ES-I3 (cell line): ENCODE measurements at regions not wholly inside any gene's neighbourhood (a gene's known extent, or its start where the extent isn't known, plus 50 kb on each side); places are given as distances from the start of the nearest gene placed in this dataset.

Experiments
- H3K36me3 ChIP-seq: 2 replicates; pipeline ENCODE4 v1.6.1; 2013; ENCODE audit warnings: mild to moderate bottlenecking, low read length, control low read depth, moderate library complexity; ENCODE audit not compliant: insufficient read depth
- H3K4me1 ChIP-seq: 2 replicates; pipeline ENCODE4 v1.6.1; 2013; ENCODE audit warnings: mild to moderate bottlenecking, control low read depth, low read length; ENCODE audit not compliant: insufficient read depth
- H3K9ac ChIP-seq: 2 replicates; pipeline ENCODE4 v1.6.1; 2013; ENCODE audit warnings: low read depth, mild to moderate bottlenecking, low read length, moderate library complexity
- H3K9me3 ChIP-seq: 2 replicates; pipeline ENCODE4 v1.6.1; 2013; ENCODE audit warnings: mild to moderate bottlenecking, low read length, moderate library complexity; ENCODE audit not compliant: control insufficient read depth, insufficient read depth

DNA sequence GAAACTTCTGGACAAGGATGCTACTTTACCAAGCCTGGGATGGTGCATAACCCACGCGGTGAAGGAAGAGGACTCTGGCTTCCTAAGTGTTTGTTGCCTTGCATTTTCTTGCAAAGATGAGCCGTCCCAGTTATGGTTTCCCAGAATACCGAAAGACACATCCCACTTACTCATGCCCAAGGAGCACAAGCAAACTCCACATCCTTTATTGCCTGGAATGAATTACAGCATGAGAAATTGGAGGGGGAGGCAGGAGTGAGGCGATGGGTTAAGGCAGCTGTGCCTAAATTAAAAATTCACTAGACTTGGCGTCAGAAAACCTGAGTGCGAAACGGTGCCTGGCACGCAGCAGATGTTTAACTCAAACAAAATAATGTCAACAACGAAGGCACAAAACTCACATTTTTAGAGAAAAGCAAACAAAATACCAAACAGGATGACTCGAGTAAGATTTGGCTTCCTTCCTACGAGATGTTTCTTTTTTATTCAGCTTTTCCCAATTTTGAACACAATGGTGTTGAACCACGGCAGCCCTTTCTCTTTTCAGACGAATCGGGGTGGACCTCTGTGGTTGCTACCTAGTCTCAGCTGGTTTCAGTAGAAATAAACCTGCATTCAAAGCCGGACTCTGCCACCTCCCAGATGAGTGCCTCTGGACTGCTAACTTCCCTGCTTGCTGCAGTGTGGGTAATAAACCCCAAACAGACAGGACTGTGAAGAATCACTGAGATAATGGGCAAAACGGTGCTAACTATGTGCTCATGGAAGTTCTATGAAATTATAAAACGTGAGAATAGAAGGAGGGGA lies 100.3 kb upstream of the NCK2 start:
- Histone ChIP-seq H3K9ac (no peak overlapping the region), H3K9me3 (no peaks in the 10 kb centered on the region), H3K36me3 (no peaks in the 10 kb centered on the region), H3K4me1 (peaks cover 21% of the 10 kb centered on the region)

DNA sequence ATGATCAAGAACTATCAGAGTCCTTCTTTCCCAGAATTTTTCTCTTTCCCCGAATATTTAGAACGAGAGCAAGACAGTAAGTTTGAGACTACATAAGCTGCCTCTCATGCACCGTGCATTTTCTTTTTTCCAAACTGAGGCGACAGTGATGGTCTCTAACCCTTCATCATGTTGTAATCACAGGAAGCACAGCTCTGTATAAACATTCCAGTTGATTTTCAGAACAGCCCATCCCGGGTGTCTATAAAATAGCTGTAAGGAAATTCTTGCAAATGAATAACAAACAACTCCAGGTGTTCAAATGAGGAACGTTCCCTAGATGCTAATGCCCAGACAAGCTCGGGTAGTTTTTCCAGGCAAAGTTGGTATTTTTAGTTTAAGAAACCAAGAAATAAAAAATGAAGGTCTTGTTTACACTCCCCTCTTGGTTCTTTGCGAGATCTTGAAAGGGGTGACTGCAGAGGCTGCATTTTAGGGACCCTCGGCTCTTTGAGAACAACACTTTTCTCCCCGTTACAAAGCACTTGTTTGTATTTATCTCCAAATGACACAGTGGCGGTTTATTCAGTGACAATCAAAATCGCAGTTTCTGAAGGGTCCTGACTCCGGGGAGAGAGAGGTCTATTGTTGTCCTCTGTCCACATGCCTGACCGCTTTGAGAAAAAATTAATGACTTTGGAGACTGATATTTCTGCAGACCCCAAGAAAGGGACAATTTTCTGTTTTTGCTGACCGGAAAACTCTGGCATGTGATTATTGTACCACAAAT lies 101.1 kb upstream of the NCK2 start:
- Histone ChIP-seq H3K36me3 (no peaks in the 10 kb centered on the region), H3K9ac (no peak overlapping the region), H3K4me1 (peaks cover 21% of the 10 kb centered on the region), H3K9me3 (no peaks in the 10 kb centered on the region)

DNA sequence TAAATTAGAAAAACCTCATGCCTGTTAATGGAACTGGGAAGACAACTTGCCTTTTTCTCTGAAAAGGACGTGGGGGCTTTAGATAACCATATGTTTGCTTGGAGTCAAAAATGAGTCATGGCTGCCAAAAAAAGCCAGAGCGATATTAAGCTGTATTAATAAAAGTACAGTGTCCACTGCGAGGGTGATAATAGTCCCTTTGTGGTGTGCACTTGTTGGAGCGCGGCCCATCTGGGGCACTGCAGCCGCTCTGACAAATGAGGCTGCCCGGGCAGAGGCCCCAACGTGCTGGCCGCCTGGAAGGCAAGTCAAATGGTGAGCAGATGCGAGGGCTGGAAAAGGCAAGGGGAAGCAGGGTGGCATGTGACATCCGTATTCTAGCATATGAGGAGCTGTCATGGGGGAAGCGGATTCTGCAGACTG lies 103.3 kb upstream of the NCK2 start:
- Histone ChIP-seq H3K36me3 (no peaks in the 10 kb centered on the region), H3K9me3 (no peaks in the 10 kb centered on the region), H3K9ac (no peak overlapping the region), H3K4me1 (peaks cover 15% of the 10 kb centered on the region)

DNA sequence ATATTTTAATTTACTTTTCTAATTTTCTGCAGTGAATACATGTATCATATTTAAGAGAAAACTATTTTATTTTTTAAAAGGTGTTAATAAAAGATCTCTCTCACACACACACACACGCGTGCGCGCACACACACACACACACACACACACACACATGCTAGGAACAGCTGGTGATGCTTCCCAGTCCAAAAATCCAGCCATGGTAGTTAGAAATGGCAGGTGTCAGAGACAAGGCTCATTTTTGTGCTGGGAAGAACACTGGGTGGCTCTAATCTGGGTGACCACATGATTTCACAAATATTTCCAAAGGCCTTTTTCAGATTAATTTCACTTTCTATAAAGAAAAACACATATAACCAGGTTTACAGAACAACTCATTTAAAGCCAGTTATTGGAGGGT lies 104.5 kb upstream of the NCK2 start:
- Histone ChIP-seq H3K36me3 (no peaks in the 10 kb centered on the region), H3K9me3 (no peaks in the 10 kb centered on the region), H3K4me1 (peaks cover 3% of the 10 kb centered on the region), H3K9ac (no peak overlapping the region)

DNA sequence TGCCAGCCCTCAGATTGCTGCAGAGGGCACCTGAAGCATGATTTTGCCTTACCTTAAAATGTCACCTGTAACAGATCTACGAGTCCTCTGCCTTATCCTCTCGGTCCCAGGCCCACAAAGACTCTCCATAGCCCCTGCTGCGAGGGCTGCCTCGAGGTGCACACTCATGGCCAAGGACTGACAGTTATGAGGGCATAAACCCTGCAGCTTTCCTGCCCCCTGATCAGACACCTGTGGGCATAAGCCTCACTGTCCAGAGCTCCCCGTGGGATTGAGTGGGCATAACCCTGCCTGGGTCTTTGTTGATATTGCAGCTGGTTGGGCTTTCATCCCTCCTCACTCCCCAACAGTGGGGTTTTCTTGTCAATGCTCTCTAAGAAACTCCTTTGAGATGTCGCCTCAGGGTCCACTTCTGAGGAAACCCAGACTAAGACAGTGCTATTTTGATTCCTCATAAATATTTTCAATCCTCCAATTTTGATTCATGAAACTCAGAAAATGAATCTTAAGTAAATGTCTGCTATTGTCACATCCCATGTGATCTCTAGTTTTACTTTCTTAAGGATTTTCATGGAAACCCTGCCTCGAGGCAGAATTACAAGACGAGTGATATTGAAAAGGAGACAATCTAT lies 108.5 kb upstream of the NCK2 start:
- no peak overlapping the region for H3K9ac ChIP-seq
- peaks cover 7% of the 10 kb centered on the region; the same call in 1 of the 2 replicates for H3K4me1 ChIP-seq
- no peaks in the 10 kb centered on the region for H3K36me3 ChIP-seq
- no peaks in the 10 kb centered on the region for H3K9me3 ChIP-seq

DNA sequence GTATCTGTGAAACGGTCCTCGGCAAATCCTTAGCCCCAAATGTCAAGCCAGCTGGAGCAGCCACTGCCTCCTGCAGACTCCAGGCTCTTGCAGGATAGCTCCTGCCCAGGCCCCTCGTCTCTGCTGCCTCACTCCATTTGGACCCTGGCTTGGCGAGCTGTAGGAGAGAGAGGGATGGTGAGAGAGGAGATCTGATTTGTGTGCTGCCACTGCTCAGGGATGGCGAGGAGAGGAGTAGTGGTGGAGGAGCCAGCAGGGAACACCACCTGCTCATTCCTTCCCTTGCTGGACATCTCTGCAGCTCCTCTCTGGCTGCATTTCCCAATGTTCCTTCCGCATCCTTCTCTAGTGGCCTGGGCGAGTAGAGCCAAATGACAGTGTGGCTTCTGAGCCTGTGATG lies 109.1 kb upstream of the NCK2 start:
- H3K9me3 ChIP-seq: no peaks in the 10 kb centered on the region
- no peak overlapping the region for H3K9ac ChIP-seq
- H3K4me1 ChIP-seq: peaks cover 7% of the 10 kb centered on the region; the same call in 1 of the 2 replicates
- no peaks in the 10 kb centered on the region for H3K36me3 ChIP-seq

DNA sequence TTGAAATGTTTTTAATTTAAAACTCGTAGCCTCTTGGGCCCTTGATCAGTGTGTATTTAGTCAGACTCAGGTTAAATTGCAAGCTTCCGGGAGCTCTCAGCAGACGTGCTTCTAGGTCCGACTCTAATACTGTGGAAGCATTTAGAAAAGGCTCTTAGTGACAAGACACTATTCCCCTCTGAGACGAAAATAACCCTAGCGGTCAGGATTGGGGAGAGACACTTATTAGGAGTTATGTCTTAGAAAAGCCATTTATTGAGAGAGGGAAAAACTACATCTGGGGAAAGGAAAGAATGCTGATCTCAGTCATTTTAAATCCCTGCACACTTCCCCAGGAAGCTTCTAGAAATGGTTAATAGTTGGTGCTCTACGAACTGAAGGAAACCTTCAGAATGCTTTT lies 110.5 kb upstream of the NCK2 start:
- no peaks in the 10 kb centered on the region for H3K36me3 ChIP-seq
- no peaks in the 10 kb centered on the region for H3K9me3 ChIP-seq
- peaks cover 7% of the 10 kb centered on the region; the same call in 1 of the 2 replicates for H3K4me1 ChIP-seq
- H3K9ac ChIP-seq: no peak overlapping the region

DNA sequence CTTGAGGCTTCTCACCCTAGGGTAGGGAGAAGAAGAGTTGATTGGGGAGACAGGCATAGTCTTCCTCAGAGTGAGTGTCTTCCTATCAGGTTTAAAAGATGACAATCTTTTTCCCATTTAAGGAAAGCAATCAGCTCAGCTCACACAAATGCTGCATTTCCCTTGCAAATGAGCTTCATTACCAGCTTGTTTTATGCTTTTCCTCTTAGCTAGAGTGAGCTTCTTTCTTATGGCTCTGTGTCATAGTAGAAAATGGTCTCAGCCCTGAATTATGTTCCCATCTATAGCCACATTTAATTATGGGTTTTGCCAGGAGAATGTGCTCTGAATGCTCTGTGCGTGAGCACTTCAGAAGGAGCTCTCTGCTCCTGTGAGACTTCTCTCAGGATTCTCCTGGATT lies 112.8 kb upstream of the NCK2 start:
- no peak overlapping the region for H3K9ac ChIP-seq
- no peaks in the 10 kb centered on the region for H3K9me3 ChIP-seq
- H3K36me3 ChIP-seq: no peaks in the 10 kb centered on the region
- peaks cover 7% of the 10 kb centered on the region; the same call in 1 of the 2 replicates for H3K4me1 ChIP-seq

DNA sequence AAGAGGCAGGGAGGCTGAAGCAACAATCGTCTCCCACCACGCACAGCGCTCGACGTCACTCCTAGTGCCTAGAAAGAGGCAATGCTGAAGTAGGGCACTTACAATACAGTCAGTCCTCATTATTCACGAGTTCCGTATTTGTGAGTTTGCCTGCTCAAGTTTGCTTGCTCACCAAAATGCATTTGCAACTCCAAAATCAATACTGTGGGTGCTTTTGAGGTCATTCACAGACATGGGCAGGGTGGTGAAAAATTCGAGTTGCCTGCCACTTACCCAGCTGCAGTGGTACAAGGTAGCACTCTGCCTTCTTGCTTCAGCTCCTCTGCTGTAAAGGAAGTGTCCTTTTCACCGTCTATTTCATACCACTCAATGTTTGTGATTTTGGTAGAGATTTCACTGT lies 113.7 kb upstream of the NCK2 start:
- no peaks in the 10 kb centered on the region for H3K36me3 ChIP-seq
- no peak overlapping the region for H3K9ac ChIP-seq
- H3K9me3 ChIP-seq: no peaks in the 10 kb centered on the region
- H3K4me1 ChIP-seq: peaks cover 7% of the 10 kb centered on the region; the same call in 1 of the 2 replicates

DNA sequence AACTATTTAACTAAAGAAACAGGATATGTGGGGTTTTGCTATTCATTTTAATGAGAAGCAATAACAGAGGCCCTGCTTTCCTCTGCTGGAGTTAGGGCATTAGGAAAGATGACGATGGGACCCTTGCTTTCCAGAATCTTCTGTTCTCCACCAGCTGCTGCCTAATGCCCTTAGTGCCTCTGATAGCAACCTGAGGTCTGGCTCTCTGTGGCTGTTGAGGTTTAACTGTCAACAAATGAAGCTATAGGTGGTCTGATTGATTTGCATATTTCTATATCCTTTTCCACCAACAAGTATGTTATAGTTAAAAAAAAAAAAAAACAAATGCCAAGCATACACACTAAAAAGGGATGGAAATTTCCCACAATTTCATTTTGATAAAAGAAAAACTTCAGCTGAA lies 115.1 kb upstream of the NCK2 start:
- H3K4me1 ChIP-seq: peaks cover 7% of the 10 kb centered on the region; the same call in 1 of the 2 replicates
- H3K9me3 ChIP-seq: no peaks in the 10 kb centered on the region
- H3K36me3 ChIP-seq: no peaks in the 10 kb centered on the region
- H3K9ac ChIP-seq: no peak overlapping the region

DNA sequence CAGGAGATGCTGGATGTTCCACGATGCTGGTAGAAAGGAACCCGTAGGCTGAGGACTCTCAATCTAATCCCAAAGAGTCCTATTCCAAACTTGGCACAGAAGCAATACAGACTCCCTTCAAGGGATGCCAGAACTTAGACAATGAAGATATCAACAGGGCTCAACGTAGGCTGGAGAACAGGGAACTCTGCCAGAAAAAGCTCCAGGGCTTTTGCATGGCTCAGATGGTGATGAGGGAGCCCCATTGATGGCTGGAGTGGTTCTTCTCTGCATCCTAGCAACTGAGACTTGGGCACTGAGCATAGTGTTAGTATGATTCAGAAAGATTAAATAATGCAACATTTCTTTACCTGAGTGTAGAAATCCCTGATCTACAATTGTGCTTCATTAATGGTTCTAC lies 117.2 kb upstream of the NCK2 start:
- H3K36me3 ChIP-seq: no peaks in the 10 kb centered on the region
- H3K9me3 ChIP-seq: no peaks in the 10 kb centered on the region
- no peak overlapping the region for H3K9ac ChIP-seq
- peaks cover 4% of the 10 kb centered on the region; the same call in 1 of the 2 replicates for H3K4me1 ChIP-seq

DNA sequence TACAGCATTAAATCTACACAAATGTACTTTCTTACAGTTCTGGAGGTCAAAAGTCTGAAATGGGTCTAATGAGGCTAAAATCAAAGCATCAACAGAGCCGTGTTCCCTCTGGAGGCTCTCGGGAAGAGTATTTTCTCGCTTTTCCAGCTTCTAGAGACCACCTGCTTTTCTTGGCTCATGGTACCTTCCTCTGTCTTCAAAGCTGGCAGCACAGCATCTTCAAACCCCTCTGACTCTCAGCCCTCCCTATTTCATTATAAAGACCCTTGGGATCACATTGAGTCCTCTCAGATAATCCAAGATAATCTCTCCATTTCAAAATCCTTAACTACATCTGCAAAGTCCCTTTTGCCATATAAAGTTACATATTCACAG lies 117.8 kb upstream of the NCK2 start:
- no peaks in the 10 kb centered on the region for H3K36me3 ChIP-seq
- no peaks in the 10 kb centered on the region for H3K9me3 ChIP-seq
- no peak overlapping the region for H3K9ac ChIP-seq
- H3K4me1 ChIP-seq: peaks cover under 1% of the 10 kb centered on the region; the same call in 1 of the 2 replicates

DNA sequence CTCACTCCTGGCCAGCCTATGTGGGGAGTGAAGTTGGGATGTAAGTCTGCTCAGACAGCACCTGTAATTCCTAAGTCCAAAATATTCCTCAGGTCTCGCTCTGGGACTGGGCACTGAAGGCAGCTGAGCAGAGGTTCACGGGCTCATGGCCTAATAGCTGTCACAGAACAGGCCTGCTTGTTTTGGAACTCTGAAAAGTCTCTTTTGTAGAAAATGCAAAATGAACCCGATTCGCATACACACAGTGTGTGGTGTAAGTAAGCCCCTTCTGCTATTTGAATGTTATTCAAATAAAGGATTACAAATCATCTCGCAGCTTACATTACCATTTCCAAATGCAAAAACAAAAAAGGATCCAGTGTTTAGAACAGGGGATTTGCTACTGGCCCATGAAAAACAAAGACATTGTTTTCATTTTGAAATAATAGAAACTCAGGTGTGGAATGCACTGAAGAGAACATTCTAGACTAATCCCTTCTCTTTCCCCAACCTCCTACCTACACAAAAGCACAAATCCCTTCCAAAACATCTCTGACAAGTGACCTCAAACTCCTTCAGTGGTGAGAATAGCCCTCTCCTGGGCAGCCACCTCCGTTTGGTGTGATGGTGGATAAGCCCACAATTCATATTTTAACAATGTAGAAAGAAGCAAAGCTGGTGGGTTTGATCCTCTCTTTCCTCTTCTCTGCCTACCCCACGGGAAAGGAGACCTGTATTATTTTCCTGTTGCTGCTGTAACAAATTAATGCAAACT lies 118.3 kb upstream of the NCK2 start:
- no peak overlapping the region for H3K9ac ChIP-seq
- H3K9me3 ChIP-seq: no peaks in the 10 kb centered on the region
- H3K36me3 ChIP-seq: no peaks in the 10 kb centered on the region
- no peaks in the 10 kb centered on the region for H3K4me1 ChIP-seq

DNA sequence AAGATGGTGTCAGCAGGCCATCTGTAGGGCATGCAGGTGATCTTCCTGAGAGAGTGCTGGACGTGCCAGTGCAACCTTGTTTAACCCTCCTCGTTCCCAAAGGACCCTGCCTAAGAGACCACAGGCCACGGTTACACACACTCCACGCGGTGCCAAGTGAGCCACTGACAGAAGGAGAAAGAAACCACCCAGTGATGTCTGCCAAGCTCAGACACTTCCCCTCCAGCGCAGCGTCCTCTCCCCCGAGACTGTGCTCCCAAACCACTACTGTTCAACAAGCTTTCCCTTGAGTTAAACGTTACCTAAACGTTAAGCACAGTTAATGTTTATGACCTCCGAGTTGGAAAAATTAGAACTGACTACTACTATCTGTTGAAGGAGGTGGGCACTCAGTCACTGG lies 119.1 kb upstream of the NCK2 start:
- Histone ChIP-seq H3K9ac (no peak overlapping the region), H3K9me3 (no peaks in the 10 kb centered on the region), H3K36me3 (no peaks in the 10 kb centered on the region), H3K4me1 (no peaks in the 10 kb centered on the region)
